GM18870 (cell line): ENCODE measurements at regions not wholly inside any gene's neighbourhood (a gene's known extent, or its start where the extent isn't known, plus 50 kb on each side); places are given as distances from the start of the nearest gene placed in this dataset.

Experiments
- ATAC-seq: cut with Tn5 transposase; IDR thresholded peaks from one replicate; pipeline ENCODE4 v1.9.1; 2021; ENCODE audit warnings: moderate library complexity; ENCODE audit not compliant: unreplicated experiment

- ATAC-seq, result no peak
These were observed 540.7 kb downstream of the BCL11B start for GRCh38 chr14:98731286-98731685.

- no peak for ATAC-seq
These were observed 540.3 kb downstream of the BCL11B start for GRCh38 chr14:98731701-98732100.

- no peak for ATAC-seq
These were observed 538.5 kb downstream of the BCL11B start for GRCh38 chr14:98733536-98733935.

- ATAC-seq, result no peak
These were observed 535.2 kb downstream of the BCL11B start for GRCh38 chr14:98736701-98737338.

- no peak for ATAC-seq
These were observed 530.5 kb downstream of the BCL11B start for GRCh38 chr14:98741523-98741922.

GRCh38 chr14:98742001-98742400 is 530.0 kb downstream of the BCL11B start:
- ATAC-seq, result no peak

- no peak for ATAC-seq
These were observed 528.5 kb downstream of the BCL11B start for GRCh38 chr14:98743536-98743935.

GRCh38 chr14:98748966-98749365 is 523.0 kb downstream of the BCL11B start:
- ATAC-seq, result no peak

- ATAC-seq, result no peak
These were observed 520.9 kb downstream of the BCL11B start for GRCh38 chr14:98751110-98751509.

GRCh38 chr14:98752660-98753059 is 519.3 kb downstream of the BCL11B start:
- ATAC-seq, result no peak

- ATAC-seq, result no peak
These were observed 517.5 kb downstream of the BCL11B start for GRCh38 chr14:98754343-98755020.

- ATAC-seq, result no peak
These were observed 515.2 kb downstream of the BCL11B start for GRCh38 chr14:98756749-98757148.

- no peak for ATAC-seq
These were observed 513.6 kb downstream of the BCL11B start for GRCh38 chr14:98758440-98758839.

- ATAC-seq, result no peak
These were observed 510.0 kb downstream of the BCL11B start for GRCh38 chr14:98761993-98762392.

- no peak for ATAC-seq
These were observed 505.2 kb downstream of the BCL11B start for GRCh38 chr14:98766818-98767217.

- ATAC-seq, result no peak
These were observed 502.7 kb downstream of the BCL11B start for GRCh38 chr14:98769326-98769725.

- ATAC-seq, result no peak
These were observed 501.8 kb downstream of the BCL11B start for GRCh38 chr14:98770151-98770550.

GRCh38 chr14:98773814-98774213 is 498.2 kb downstream of the BCL11B start:
- ATAC-seq, result no peak

GRCh38 chr14:98775892-98776291 is 496.1 kb downstream of the BCL11B start:
- no peak for ATAC-seq

GRCh38 chr14:98782062-98782461 is 489.9 kb downstream of the BCL11B start:
- no peak for ATAC-seq

- no peak for ATAC-seq
These were observed 486.4 kb downstream of the BCL11B start for GRCh38 chr14:98785578-98785977.

GRCh38 chr14:98786456-98786855 is 485.5 kb downstream of the BCL11B start:
- ATAC-seq, result no peak

- ATAC-seq, result no peak
These were observed 480.3 kb downstream of the BCL11B start for GRCh38 chr14:98791661-98792060.
